HG03460 (cell line): ENCODE measurements at regions not wholly inside any gene's neighbourhood (a gene's known extent, or its start where the extent isn't known, plus 50 kb on each side); places are given as distances from the start of the nearest gene placed in this dataset.

Experiments used
- ATAC-seq: cut with Tn5 transposase; IDR thresholded peaks from one replicate; pipeline ENCODE4 v1.9.1; 2021; ENCODE audit not compliant: unreplicated experiment

GRCh38 chr17:71966055-71966454, 154.8 kb upstream of the SOX9 start:
- ATAC-seq = no peak

- no peak for ATAC-seq
Observed at GRCh38 chr17:71966459-71967313, 154.1 kb upstream of the SOX9 start.

GRCh38 chr17:71969500-71969899, 151.3 kb upstream of the SOX9 start:
- ATAC-seq = no peak

- ATAC-seq = no peak
Observed at GRCh38 chr17:71970312-71970711, 150.5 kb upstream of the SOX9 start.

GRCh38 chr17:71974051-71974450, 146.8 kb upstream of the SOX9 start:
- no peak for ATAC-seq

GRCh38 chr17:71975331-71975801, 145.5 kb upstream of the SOX9 start:
- no peak for ATAC-seq

- ATAC-seq = no peak
Observed at GRCh38 chr17:71976011-71976649, 144.7 kb upstream of the SOX9 start.

GRCh38 chr17:71978435-71978834, 142.4 kb upstream of the SOX9 start:
- no peak for ATAC-seq

- ATAC-seq = no peak
Observed at GRCh38 chr17:71980171-71980570, 140.6 kb upstream of the SOX9 start.

- no peak for ATAC-seq
Observed at GRCh38 chr17:71983828-71984227, 137.0 kb upstream of the SOX9 start.

- ATAC-seq = no peak
Observed at GRCh38 chr17:71985111-71986039, 135.4 kb upstream of the SOX9 start.

- no peak for ATAC-seq
Observed at GRCh38 chr17:71986886-71987285, 133.9 kb upstream of the SOX9 start.

GRCh38 chr17:71987634-71988033, 133.2 kb upstream of the SOX9 start:
- no peak for ATAC-seq

- no peak for ATAC-seq
Observed at GRCh38 chr17:71989117-71989516, 131.7 kb upstream of the SOX9 start.

GRCh38 chr17:71993363-71993762, 127.5 kb upstream of the SOX9 start:
- ATAC-seq = no peak

GRCh38 chr17:71995590-71995989, 125.2 kb upstream of the SOX9 start:
- no peak for ATAC-seq

- no peak for ATAC-seq
Observed at GRCh38 chr17:72004011-72004427, 116.8 kb upstream of the SOX9 start.

GRCh38 chr17:72004611-72005331, 116.0 kb upstream of the SOX9 start:
- peak; percentile 64 for ATAC-seq

GRCh38 chr17:72005332-72006163, 115.3 kb upstream of the SOX9 start:
- peak; percentile 48 for ATAC-seq
